Hepatocyte (in vitro differentiated cells): ENCODE measurements at regions not wholly inside any gene's neighbourhood (a gene's known extent, or its start where the extent isn't known, plus 50 kb on each side); places are given as distances from the start of the nearest gene placed in this dataset.

Experiments used
- EZH2phosphoT487 ChIP-seq: fragments of 200-600 bp; sonication (generic); IDR thresholded peaks from one replicate; pipeline ENCODE4 v1.6.1; 2018; ENCODE audit warnings: antibody characterized with exemption, mild to moderate bottlenecking, low read depth, moderate library complexity; ENCODE audit not compliant: unreplicated experiment, severe bottlenecking
- TF ChIP-seq, protein P1 (sequence below): fragments of 200-600 bp; sonication (generic); IDR thresholded peaks from 2 replicates; pipeline ENCODE4 v1.5.1; 2016; ENCODE audit warnings: antibody characterized with exemption, mild to moderate bottlenecking; ENCODE audit not compliant: poor library complexity

GRCh38 chr14:42750771-42751170 lies 1144.1 kb downstream of the LRFN5 start:
- TF ChIP-seq, protein P1, sequence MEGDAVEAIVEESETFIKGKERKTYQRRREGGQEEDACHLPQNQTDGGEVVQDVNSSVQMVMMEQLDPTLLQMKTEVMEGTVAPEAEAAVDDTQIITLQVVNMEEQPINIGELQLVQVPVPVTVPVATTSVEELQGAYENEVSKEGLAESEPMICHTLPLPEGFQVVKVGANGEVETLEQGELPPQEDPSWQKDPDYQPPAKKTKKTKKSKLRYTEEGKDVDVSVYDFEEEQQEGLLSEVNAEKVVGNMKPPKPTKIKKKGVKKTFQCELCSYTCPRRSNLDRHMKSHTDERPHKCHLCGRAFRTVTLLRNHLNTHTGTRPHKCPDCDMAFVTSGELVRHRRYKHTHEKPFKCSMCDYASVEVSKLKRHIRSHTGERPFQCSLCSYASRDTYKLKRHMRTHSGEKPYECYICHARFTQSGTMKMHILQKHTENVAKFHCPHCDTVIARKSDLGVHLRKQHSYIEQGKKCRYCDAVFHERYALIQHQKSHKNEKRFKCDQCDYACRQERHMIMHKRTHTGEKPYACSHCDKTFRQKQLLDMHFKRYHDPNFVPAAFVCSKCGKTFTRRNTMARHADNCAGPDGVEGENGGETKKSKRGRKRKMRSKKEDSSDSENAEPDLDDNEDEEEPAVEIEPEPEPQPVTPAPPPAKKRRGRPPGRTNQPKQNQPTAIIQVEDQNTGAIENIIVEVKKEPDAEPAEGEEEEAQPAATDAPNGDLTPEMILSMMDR: no peak
- TF ChIP-seq EZH2phosphoT487: no peak
